ENCODE measurements at regions not wholly inside any gene's neighbourhood (a gene's known extent, or its start where the extent isn't known, plus 50 kb on each side); places are given as distances from the start of the nearest gene placed in this dataset.

GRCh38 chr6:4611429-4612129 lies 164.6 kb upstream of the CDYL start:
- no peak overlapping the region for H3K4me3 ChIP-seq (ENCODE audit: low read depth, low read length)
- DNase-seq (ENCODE audit: low read depth, low spot score), result no peak
- POLR2A ChIA-PET, result no interaction called here
- CTCF ChIA-PET, result no interaction called here
- TF ChIP-seq CTCF (IDR thresholded peaks at IDR 0.05; ENCODE audit: insufficient read depth, low read length, missing control alignments), result no peak

- ChIA-PET POLR2A (no interaction called here), CTCF (interaction anchor here (1.0 kb wide), 1 partner anchor 284 kb away, joined by 3 read pairs; no protein-coding TSS in a partner anchor)
- no peak for TF ChIP-seq CTCF (IDR thresholded peaks at IDR 0.05; ENCODE audit: insufficient read depth, low read length, missing control alignments)
- no peak for DNase-seq (ENCODE audit: low read depth, low spot score)
- H3K4me3 ChIP-seq (ENCODE audit: low read depth, low read length), result no peak overlapping the region
Measured at GRCh38 chr6:4610256-4610655, 165.9 kb upstream of the CDYL start.

GRCh38 chr6:4608361-4609115 lies 167.7 kb upstream of the CDYL start:
- ChIA-PET POLR2A (no interaction called here), CTCF (no interaction called here)
- no peak for TF ChIP-seq CTCF (IDR thresholded peaks at IDR 0.05; ENCODE audit: insufficient read depth, low read length, missing control alignments)
- no peak overlapping the region for H3K4me3 ChIP-seq (ENCODE audit: low read depth, low read length)
- no peak for DNase-seq (ENCODE audit: low read depth, low spot score)

- no peak overlapping the region for H3K4me3 ChIP-seq (ENCODE audit: low read depth, low read length)
- ChIA-PET POLR2A (no interaction called here), CTCF (no interaction called here)
- TF ChIP-seq CTCF (IDR thresholded peaks at IDR 0.05; ENCODE audit: insufficient read depth, low read length, missing control alignments), result no peak
- no peak for DNase-seq (ENCODE audit: low read depth, low spot score)
Measured at GRCh38 chr6:4607793-4608192, 168.4 kb upstream of the CDYL start.

GRCh38 chr6:4606821-4607704 lies 169.1 kb upstream of the CDYL start:
- H3K4me3 ChIP-seq (ENCODE audit: low read depth, low read length), result no peak overlapping the region
- ChIA-PET POLR2A (no interaction called here), CTCF (no interaction called here)
- no peak for DNase-seq (ENCODE audit: low read depth, low spot score)
- TF ChIP-seq CTCF (IDR thresholded peaks at IDR 0.05; ENCODE audit: insufficient read depth, low read length, missing control alignments), result no peak

GRCh38 chr6:4606016-4606415 lies 170.2 kb upstream of the CDYL start:
- POLR2A ChIA-PET, result no interaction called here
- TF ChIP-seq CTCF (IDR thresholded peaks at IDR 0.05; ENCODE audit: insufficient read depth, low read length, missing control alignments), result no peak
- CTCF ChIA-PET, result no interaction called here
- no peak overlapping the region for H3K4me3 ChIP-seq (ENCODE audit: low read depth, low read length)
- no peak for DNase-seq (ENCODE audit: low read depth, low spot score)
